ENCODE measurements at regions not wholly inside any gene's neighbourhood (a gene's known extent, or its start where the extent isn't known, plus 50 kb on each side); places are given as distances from the start of the nearest gene placed in this dataset.

GRCh38 chr5:6197427-6197826 is 180.9 kb downstream of the MED10 start:
- TF ChIP-seq, protein P1, sequence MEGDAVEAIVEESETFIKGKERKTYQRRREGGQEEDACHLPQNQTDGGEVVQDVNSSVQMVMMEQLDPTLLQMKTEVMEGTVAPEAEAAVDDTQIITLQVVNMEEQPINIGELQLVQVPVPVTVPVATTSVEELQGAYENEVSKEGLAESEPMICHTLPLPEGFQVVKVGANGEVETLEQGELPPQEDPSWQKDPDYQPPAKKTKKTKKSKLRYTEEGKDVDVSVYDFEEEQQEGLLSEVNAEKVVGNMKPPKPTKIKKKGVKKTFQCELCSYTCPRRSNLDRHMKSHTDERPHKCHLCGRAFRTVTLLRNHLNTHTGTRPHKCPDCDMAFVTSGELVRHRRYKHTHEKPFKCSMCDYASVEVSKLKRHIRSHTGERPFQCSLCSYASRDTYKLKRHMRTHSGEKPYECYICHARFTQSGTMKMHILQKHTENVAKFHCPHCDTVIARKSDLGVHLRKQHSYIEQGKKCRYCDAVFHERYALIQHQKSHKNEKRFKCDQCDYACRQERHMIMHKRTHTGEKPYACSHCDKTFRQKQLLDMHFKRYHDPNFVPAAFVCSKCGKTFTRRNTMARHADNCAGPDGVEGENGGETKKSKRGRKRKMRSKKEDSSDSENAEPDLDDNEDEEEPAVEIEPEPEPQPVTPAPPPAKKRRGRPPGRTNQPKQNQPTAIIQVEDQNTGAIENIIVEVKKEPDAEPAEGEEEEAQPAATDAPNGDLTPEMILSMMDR (IDR thresholded peaks at IDR 0.05): no peak
- TF ChIP-seq POLR2A (IDR thresholded peaks at IDR 0.05; ENCODE audit: low read depth): no peak
- no peak for TF ChIP-seq POLR2AphosphoS5 (IDR thresholded peaks at IDR 0.05)
- no peak for TF ChIP-seq EP300 (IDR thresholded peaks at IDR 0.05)
